ENCODE measurements at regions not wholly inside any gene's neighbourhood (a gene's known extent, or its start where the extent isn't known, plus 50 kb on each side); places are given as distances from the start of the nearest gene placed in this dataset.
"Not testable (repeated sequence)": the region's sequence is repeated elsewhere in the genome, so short reads cannot be mapped to it uniquely, and the experiment has no call there.

DNA sequence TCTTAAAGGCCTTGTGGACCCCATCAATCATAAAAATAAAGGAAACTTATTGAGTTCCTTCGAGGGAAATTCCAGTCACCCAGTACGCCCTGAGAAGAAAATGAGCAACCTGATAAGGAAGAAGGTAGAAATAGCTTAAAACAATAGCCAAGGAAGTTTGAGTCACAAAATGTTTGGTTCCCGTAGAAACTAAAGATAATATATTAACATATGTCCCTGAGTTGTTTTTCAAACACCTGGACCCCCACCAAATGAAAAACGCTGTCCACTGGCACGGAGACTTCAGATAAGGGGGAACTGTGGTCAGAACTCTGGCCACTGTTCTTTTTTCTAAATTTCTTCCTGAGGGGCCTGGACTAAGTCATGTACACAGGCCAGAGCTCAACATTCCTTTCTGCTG, 669.1 kb downstream of the ADCYAP1 start:
- DNase-seq: no peak

- no peak for DNase-seq
Measured at GRCh38 chr18:1575084-1575483, 670.4 kb downstream of the ADCYAP1 start.

DNA sequence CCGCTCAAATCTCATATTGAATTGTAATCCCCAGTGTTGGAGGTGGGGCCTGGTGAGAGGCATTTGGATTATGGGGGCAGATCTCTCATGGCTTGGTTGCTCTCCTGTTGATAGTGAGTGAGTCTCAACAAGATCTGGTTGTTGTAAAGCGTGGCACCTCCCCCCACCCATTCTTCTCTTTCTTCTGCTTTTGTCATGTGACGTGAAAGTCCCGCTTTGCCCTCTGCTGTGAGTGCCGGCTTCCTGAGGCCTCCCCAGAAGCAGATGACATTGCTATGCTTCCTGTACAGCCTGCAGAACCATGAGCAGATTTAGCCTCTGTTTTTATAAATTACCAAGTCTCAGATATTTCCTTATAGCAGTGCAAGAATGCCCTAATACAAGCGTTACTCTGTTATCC, 673.8 kb downstream of the ADCYAP1 start:
- DNase-seq: no peak

GRCh38 chr18:1581581-1581980, 676.9 kb downstream of the ADCYAP1 start:
- DNase-seq: no peak

DNA sequence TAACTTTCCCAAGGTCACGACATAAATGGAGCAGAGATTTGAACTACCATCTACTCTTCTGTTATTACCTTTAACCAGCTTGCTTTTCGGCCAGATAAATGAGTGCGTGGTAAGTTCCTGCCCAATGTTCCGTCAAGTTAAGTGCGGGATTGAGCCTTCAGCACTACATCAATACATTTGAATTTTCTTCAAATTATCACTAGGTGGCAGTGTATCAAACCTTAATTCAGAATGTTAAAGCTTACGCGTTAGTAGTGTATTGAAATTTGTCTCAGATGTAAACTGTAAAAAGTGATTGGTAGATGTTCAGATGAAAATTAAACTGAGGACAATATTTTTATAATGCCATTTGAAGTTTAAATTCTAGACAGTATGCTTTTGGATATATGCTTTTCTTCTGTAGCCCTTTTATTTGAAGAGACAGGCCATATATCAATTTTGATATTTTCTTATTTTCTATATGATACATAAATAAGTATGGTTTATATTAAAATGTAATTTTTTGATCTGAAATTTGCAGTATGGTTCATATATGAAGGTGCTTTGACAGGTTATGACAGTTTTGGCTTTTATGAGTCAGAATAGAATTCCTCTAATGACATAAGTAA, 681.3 kb downstream of the ADCYAP1 start:
- no peak for DNase-seq

DNA sequence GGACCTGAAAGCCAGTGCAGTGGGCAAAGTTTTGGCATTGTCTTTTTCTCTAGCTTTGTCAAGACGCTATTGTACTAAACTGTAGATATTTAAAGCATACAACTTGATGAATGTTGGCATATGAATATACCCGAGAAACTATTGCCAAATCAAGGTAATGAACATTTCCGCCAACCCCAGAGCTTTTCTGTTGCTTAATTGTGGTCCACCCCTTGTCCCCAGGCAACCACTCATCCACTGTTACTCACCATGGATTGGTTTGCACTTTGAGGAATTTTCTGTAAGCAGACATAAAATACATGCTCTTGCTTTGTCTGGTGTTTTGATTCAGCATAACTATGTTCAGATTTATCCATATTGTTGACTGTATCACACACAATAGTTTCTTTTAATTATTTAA, 688.4 kb downstream of the ADCYAP1 start:
- no peak for DNase-seq

DNA sequence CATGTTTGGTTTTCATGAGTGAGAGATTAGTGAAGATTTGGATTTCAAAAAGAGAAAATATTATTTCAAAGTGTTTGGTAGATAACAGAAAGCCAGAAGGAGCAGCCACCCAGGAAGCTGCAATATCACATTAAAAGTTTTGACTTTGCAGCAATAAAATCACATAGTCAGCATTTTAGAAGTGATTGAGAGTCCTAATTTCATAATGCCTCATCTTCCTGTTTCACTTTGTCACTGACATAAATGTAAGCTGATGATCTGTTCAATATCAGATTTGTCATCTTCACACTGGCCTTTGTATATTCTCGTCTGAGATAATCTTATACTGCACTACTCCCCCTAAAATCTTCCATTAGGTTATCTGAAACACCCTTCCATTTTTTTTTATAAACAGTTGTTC, 690.5 kb downstream of the ADCYAP1 start:
- no peak for DNase-seq

GRCh38 chr18:1599196-1599595, 694.5 kb downstream of the ADCYAP1 start:
- DNase-seq: no peak

- DNase-seq: no peak
Measured at GRCh38 chr18:1604751-1605150, 700.1 kb downstream of the ADCYAP1 start.

GRCh38 chr18:1618364-1618763, 713.7 kb downstream of the ADCYAP1 start:
- DNase-seq: no peak

- DNase-seq: no peak
Measured at GRCh38 chr18:1619507-1619906, 714.8 kb downstream of the ADCYAP1 start.

- no peak for DNase-seq
Measured at GRCh38 chr18:1624612-1625011, 719.9 kb downstream of the ADCYAP1 start.

DNA sequence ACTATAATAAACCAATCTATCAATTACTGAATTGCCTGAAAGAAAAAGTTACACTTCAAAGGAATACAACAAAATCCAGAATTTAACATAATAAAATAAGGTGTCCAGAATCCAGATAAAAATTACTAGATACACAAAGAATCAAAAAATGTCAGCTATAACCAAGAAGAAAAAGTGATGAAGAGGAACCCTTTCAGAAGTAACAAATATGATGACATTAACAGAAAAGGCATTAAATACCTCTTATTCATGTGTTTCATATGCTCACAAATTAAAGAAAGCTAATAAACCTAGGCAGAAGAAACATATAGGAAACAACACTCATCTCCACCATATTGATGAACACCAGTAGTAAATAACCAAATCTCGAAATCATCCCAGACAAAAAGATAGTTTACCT, 722.8 kb downstream of the ADCYAP1 start:
- DNase-seq: no peak

DNA sequence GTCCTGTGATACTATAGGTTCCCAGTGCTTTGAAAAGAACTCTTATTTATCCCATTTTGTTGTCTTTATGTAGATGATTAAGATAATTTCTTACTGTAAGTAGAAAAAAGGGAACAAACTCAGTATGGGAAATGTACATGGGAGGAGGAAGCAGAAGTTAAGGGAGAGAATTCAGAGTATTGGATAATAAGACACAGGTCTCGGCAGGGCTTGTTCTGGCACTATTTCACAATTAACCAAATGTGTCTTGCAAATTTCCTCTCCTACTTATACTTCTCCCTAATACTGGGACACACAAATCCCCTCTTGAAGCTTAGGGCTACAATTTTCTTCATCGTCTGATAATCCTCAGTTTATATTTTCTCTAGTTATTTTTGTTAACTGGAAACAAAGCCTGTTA, 744.0 kb downstream of the ADCYAP1 start:
- no peak for DNase-seq

- no peak for DNase-seq
Measured at GRCh38 chr18:1652018-1652417, 747.3 kb downstream of the ADCYAP1 start.

- DNase-seq: no peak
Measured at GRCh38 chr18:1653873-1654272, 749.2 kb downstream of the ADCYAP1 start.

- DNase-seq: no peak
Measured at GRCh38 chr18:1657876-1658275, 753.2 kb downstream of the ADCYAP1 start.

GRCh38 chr18:1658908-1659566, 754.4 kb downstream of the ADCYAP1 start:
- DNase-seq: no peak

GRCh38 chr18:1663879-1664705, 759.4 kb downstream of the ADCYAP1 start:
- no peak for DNase-seq

GRCh38 chr18:1665079-1665478, 760.4 kb downstream of the ADCYAP1 start:
- no peak for DNase-seq

DNA sequence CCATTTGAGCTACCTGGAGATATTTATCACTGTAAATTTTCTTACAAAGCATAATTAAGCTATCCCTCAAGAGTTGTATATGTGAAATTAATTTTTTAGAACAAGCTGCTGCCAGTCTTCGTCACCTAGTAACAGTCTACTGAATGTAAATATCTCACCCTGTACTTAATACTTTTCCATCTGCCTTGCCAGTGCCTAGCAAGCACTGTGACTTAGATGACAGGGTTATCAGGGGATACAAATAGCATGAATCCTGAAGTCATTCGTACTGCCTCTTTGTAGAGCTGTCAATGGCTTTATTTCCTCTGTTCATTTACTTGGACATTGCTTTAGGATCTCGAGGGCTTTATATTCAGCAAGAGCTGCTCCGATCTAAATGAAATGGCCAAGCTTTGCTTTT, 763.6 kb downstream of the ADCYAP1 start:
- no peak for DNase-seq

DNA sequence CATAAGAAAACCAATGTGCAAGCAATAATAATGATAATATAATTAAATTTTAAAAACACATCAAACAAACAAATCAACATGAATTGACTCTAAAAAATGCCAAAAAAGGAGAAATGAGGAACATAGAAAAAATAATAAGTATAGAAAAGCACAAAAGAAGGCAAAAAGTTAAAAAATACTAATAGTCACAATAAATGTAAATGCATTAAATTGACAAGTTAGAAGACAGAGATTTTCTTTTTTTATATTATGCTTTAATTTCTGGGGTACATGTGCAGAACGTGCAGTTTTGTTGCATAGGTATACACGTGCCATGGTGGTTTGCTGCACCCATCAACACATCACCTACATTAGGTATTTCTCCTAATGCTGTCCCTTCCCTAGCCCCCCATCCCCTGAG, 767.0 kb downstream of the ADCYAP1 start:
- not testable (repeated sequence) for DNase-seq

- DNase-seq: no peak
Measured at GRCh38 chr18:1676387-1676786, 771.7 kb downstream of the ADCYAP1 start.

GRCh38 chr18:1680108-1680507, 775.4 kb downstream of the ADCYAP1 start:
- no peak for DNase-seq

All from occipital lobe (tissue), 1 donor.